Ectodermal cell (in vitro differentiated cells): ENCODE measurements at regions not wholly inside any gene's neighbourhood (a gene's known extent, or its start where the extent isn't known, plus 50 kb on each side); places are given as distances from the start of the nearest gene placed in this dataset.

Experiments used
- H3K27ac ChIP-seq: 2 replicates; pipeline ENCODE4 v1.7.0; 2013; ENCODE audit warnings: mild to moderate bottlenecking, low read depth, low read length; ENCODE audit not compliant: insufficient read depth, poor library complexity, severe bottlenecking
- H3K27me3 ChIP-seq: 2 replicates; pipeline ENCODE4 v1.7.0; 2013; ENCODE audit warnings: mild to moderate bottlenecking, low read length; ENCODE audit not compliant: insufficient read depth, control insufficient read depth, poor library complexity, severe bottlenecking
- H3K36me3 ChIP-seq: one replicate; pipeline ENCODE4 v1.7.0; 2013; ENCODE audit warnings: low read length; ENCODE audit not compliant: control insufficient read depth, insufficient read depth
- H3K4me1 ChIP-seq: one replicate; pipeline ENCODE4 v1.7.0; 2013; ENCODE audit warnings: low read length; ENCODE audit not compliant: control insufficient read depth, insufficient read depth
- H3K4me3 ChIP-seq: 2 replicates; pipeline ENCODE4 v1.7.0; 2013; ENCODE audit warnings: low read depth, low read length, control low read depth; ENCODE audit not compliant: insufficient read depth
- H3K9me3 ChIP-seq: 2 replicates; pipeline ENCODE4 v1.7.0; 2013; ENCODE audit warnings: mild to moderate bottlenecking, low read length, moderate library complexity; ENCODE audit not compliant: control insufficient read depth
- WGBS, 2 experiments: methylation state at CpG; one replicate each; pipeline ENCODE4 v1.1.7; 2013; ENCODE audit warnings: missing lambda C conversion rate in 2 of 2; 5-methylcytosine and 5-hydroxymethylcytosine counted together

- H3K27ac ChIP-seq = no peak overlapping the region
- H3K9me3 ChIP-seq = no peaks in the 10 kb centered on the region
- no peak overlapping the region for H3K4me3 ChIP-seq
- no peaks in the 10 kb centered on the region for H3K36me3 ChIP-seq
- no peaks in the 10 kb centered on the region for H3K4me1 ChIP-seq
- 85 to 88% methylated on average over 6 of the region's 6 CpGs for WGBS, 2 experiments
- no peaks in the 10 kb centered on the region for H3K27me3 ChIP-seq
Measured at GRCh38 chr15:66981771-66982170, 83.6 kb upstream of the SMAD3 start.

GRCh38 chr15:66982250-66982649 is 83.2 kb upstream of the SMAD3 start:
- Histone ChIP-seq H3K27ac (no peak overlapping the region), H3K36me3 (no peaks in the 10 kb centered on the region), H3K27me3 (no peaks in the 10 kb centered on the region), H3K4me1 (no peaks in the 10 kb centered on the region), H3K9me3 (no peaks in the 10 kb centered on the region), H3K4me3 (no peak overlapping the region)
- WGBS, 2 experiments = 94 to 97% methylated on average over 4 of the region's 4 CpGs

- Histone ChIP-seq H3K36me3 (no peaks in the 10 kb centered on the region), H3K9me3 (no peaks in the 10 kb centered on the region), H3K27ac (no peak overlapping the region), H3K27me3 (no peaks in the 10 kb centered on the region), H3K4me1 (no peaks in the 10 kb centered on the region), H3K4me3 (no peak overlapping the region)
Measured at GRCh38 chr15:66982816-66983215, 82.6 kb upstream of the SMAD3 start.

GRCh38 chr15:66985653-66986052 is 79.7 kb upstream of the SMAD3 start:
- Histone ChIP-seq H3K9me3 (no peaks in the 10 kb centered on the region), H3K27me3 (no peaks in the 10 kb centered on the region), H3K36me3 (no peaks in the 10 kb centered on the region), H3K4me3 (no peak overlapping the region), H3K4me1 (no peaks in the 10 kb centered on the region), H3K27ac (no peak overlapping the region)
- 92 to 94% methylated on average over 8 of the region's 8 CpGs for WGBS, 2 experiments

GRCh38 chr15:66986951-66987350 is 78.5 kb upstream of the SMAD3 start:
- H3K36me3 ChIP-seq = no peaks in the 10 kb centered on the region
- H3K27ac ChIP-seq = no peak overlapping the region
- no peaks in the 10 kb centered on the region for H3K27me3 ChIP-seq
- 94% methylated on average over 7 of the region's 7 CpGs for WGBS, 2 experiments
- H3K9me3 ChIP-seq = no peaks in the 10 kb centered on the region
- H3K4me1 ChIP-seq = no peaks in the 10 kb centered on the region
- H3K4me3 ChIP-seq = no peak overlapping the region

- H3K36me3 ChIP-seq = no peaks in the 10 kb centered on the region
- H3K27me3 ChIP-seq = no peaks in the 10 kb centered on the region
- WGBS, 2 experiments = 91% methylated on average over 2 of the region's 2 CpGs
- no peaks in the 10 kb centered on the region for H3K9me3 ChIP-seq
- H3K4me3 ChIP-seq = no peak overlapping the region
- H3K4me1 ChIP-seq = no peaks in the 10 kb centered on the region
- H3K27ac ChIP-seq = no peak overlapping the region
Measured at GRCh38 chr15:66993090-66993489, 72.3 kb upstream of the SMAD3 start.

GRCh38 chr15:66993874-66994696 is 71.3 kb upstream of the SMAD3 start:
- WGBS, 2 experiments = 91 to 93% methylated on average over 11 of the region's 12 CpGs
- Histone ChIP-seq H3K27ac (no peak overlapping the region), H3K36me3 (no peaks in the 10 kb centered on the region), H3K9me3 (no peaks in the 10 kb centered on the region), H3K4me3 (no peak overlapping the region), H3K27me3 (no peaks in the 10 kb centered on the region), H3K4me1 (no peaks in the 10 kb centered on the region)

GRCh38 chr15:66994927-66995656 is 70.3 kb upstream of the SMAD3 start:
- no peaks in the 10 kb centered on the region for H3K4me1 ChIP-seq
- H3K9me3 ChIP-seq = no peaks in the 10 kb centered on the region
- H3K27me3 ChIP-seq = no peaks in the 10 kb centered on the region
- H3K36me3 ChIP-seq = no peaks in the 10 kb centered on the region
- 93 to 97% methylated on average over 7 of the region's 7 CpGs for WGBS, 2 experiments
- no peak overlapping the region for H3K27ac ChIP-seq
- H3K4me3 ChIP-seq = no peak overlapping the region

- 95 to 100% methylated on average over 2 of the region's 2 CpGs for WGBS, 2 experiments
- H3K4me3 ChIP-seq = no peak overlapping the region
- no peaks in the 10 kb centered on the region for H3K9me3 ChIP-seq
- H3K27ac ChIP-seq = no peak overlapping the region
- no peaks in the 10 kb centered on the region for H3K27me3 ChIP-seq
- H3K4me1 ChIP-seq = no peaks in the 10 kb centered on the region
- no peaks in the 10 kb centered on the region for H3K36me3 ChIP-seq
Measured at GRCh38 chr15:66996094-66996493, 69.3 kb upstream of the SMAD3 start.

GRCh38 chr15:66997212-66997611 is 68.2 kb upstream of the SMAD3 start:
- Histone ChIP-seq H3K4me1 (no peaks in the 10 kb centered on the region), H3K4me3 (no peak overlapping the region), H3K36me3 (no peaks in the 10 kb centered on the region), H3K27ac (no peak overlapping the region), H3K9me3 (no peaks in the 10 kb centered on the region), H3K27me3 (no peaks in the 10 kb centered on the region)
- WGBS, 2 experiments = 79 to 86% methylated on average over 2 to 3 of the region's 3 CpGs
